Keratinocyte (primary cell): ENCODE measurements at regions not wholly inside any gene's neighbourhood (a gene's known extent, or its start where the extent isn't known, plus 50 kb on each side); places are given as distances from the start of the nearest gene placed in this dataset.
A peak's percentile ranks its signal among the peaks of the same experiment; 100 is the strongest.

Experiments used
- DNase-seq: peaks from one replicate; pipeline ENCODE4 v3.0.0-alpha.2; 2011; ENCODE audit warnings: low read depth, missing footprints, low spot score
- FAIRE-seq: peaks from 2 replicates; lab custom pipeline; 2011; peaks lifted over from hg19 to GRCh38; lab: Jason Lieb, UNC
- H2AFZ ChIP-seq: 2 replicates; pipeline ENCODE4 v1.6.0; 2012; ENCODE audit warnings: low read length, control low read depth, inconsistent platforms; ENCODE audit not compliant: control insufficient read depth
- H3K27ac ChIP-seq: 2 replicates; pipeline ENCODE4 v1.5.1; 2011; ENCODE audit warnings: low read length; ENCODE audit not compliant: control insufficient read depth, insufficient read depth
- H3K27me3 ChIP-seq: 3 replicates; pipeline ENCODE4 v1.6.0; 2011; ENCODE audit warnings: low read length; ENCODE audit not compliant: control insufficient read depth, insufficient read depth; ENCODE audit errors: extremely low read depth
- H3K36me3 ChIP-seq, 2 experiments: 2 replicates in 1 of 2; 3 replicates in 1 of 2; pipeline ENCODE4 v1.5.1; 2011; ENCODE audit warnings: low read length in 2 of 2, mild to moderate bottlenecking in 1 of 2; ENCODE audit not compliant: control insufficient read depth in 2 of 2, insufficient read depth in 2 of 2; ENCODE audit errors: extremely low read depth in 1 of 2
- H3K4me1 ChIP-seq: 3 replicates; pipeline ENCODE4 v1.5.1; 2011; ENCODE audit warnings: low read length; ENCODE audit not compliant: control insufficient read depth, insufficient read depth; ENCODE audit errors: extremely low read depth
- H3K4me2 ChIP-seq: 3 replicates; pipeline ENCODE4 v1.6.0; 2011; ENCODE audit warnings: low read depth, low read length; ENCODE audit not compliant: control insufficient read depth, insufficient read depth; ENCODE audit errors: extremely low read depth
- H3K4me3 ChIP-seq, 3 experiments: fragments of 200-600 bp in 1 of 3; sonication (generic) in 1 of 3; 2 replicates in 2 of 3; 3 replicates in 1 of 3; pipeline ENCODE4 v1.5.1; 2011 to 2016; ENCODE audit warnings: low read length in 3 of 3, mild to moderate bottlenecking in 3 of 3, control low read depth in 2 of 3, inconsistent platforms in 1 of 3, low read depth in 1 of 3, mixed read lengths in 1 of 3, mixed run types in 1 of 3, moderate library complexity in 1 of 3; ENCODE audit not compliant: control insufficient read depth in 2 of 3, insufficient read depth in 2 of 3; ENCODE audit errors: extremely low read depth in 1 of 3
- H3K79me2 ChIP-seq: 2 replicates; pipeline ENCODE4 v1.6.0; 2012; ENCODE audit warnings: low read length; ENCODE audit not compliant: control insufficient read depth, insufficient read depth
- H3K9ac ChIP-seq: 3 replicates; pipeline ENCODE4 v1.6.0; 2011; ENCODE audit warnings: low read length; ENCODE audit not compliant: control insufficient read depth, insufficient read depth; ENCODE audit errors: extremely low read depth
- H3K9me1 ChIP-seq: 3 replicates; pipeline ENCODE4 v1.6.0; 2011; ENCODE audit warnings: low read length; ENCODE audit not compliant: control insufficient read depth, insufficient read depth; ENCODE audit errors: extremely low read depth
- H3K9me3 ChIP-seq: 2 replicates; pipeline ENCODE4 v1.5.1; 2012; ENCODE audit warnings: low read depth, low read length; ENCODE audit not compliant: control insufficient read depth
- H4K20me1 ChIP-seq: 3 replicates; pipeline ENCODE4 v1.6.0; 2011; ENCODE audit warnings: low read length; ENCODE audit not compliant: control insufficient read depth, insufficient read depth; ENCODE audit errors: extremely low read depth
- EZH2 ChIP-seq: IDR thresholded peaks from one replicate; pipeline ENCODE4 v1.6.1; 2012; ENCODE audit warnings: inconsistent platforms, mild to moderate bottlenecking, low read length, moderate library complexity
- dilution Hi-C: fragments of 300-500 bp; cut with MboI; formaldehyde crosslinking; loops from one replicate; pipeline ENCODE4 v1.7.0; 2020; ENCODE audit warnings: low sequenced_read_pairs; ENCODE audit not compliant: extremely low pct_ligation_motif_present
- TF ChIP-seq, protein P1 (sequence below), 3 experiments: IDR thresholded peaks in 1 of 3; conservative IDR thresholded peaks in 1 of 3; optimal IDR thresholded peaks in 1 of 3; 2 replicates in 2 of 3; 3 replicates in 1 of 3; pipeline versions ENCODE3 to v1.5.1; 2011; ENCODE audit warnings: low read length in 3 of 3, mild to moderate bottlenecking in 3 of 3, moderate library complexity in 2 of 3, control low read depth in 1 of 3, inconsistent platforms in 1 of 3; ENCODE audit not compliant: insufficient read depth in 2 of 3; ENCODE audit errors: extremely low read depth in 1 of 3

DNA sequence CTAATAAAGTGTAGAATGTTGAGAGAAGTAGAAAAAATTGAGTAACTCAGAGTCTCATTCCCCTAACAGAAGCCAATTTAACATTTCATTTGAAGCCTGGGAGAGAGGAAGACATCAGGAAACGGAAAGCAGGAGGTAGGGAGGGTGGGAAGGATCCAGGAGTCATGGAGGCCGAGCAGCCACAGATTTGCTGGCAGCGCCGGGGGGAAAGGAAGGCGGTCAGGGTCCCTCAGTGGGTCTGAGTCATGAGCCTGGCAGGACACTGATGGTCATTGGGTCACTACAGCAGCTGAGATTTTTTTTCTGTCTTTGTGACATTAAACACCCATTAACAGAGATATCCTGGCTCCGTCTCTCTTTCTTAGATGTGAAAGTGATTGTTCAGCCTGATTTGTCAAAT lies 248.1 kb downstream of the EFNB2 start:
- peak overlapping the region; percentile 66 for H2AFZ ChIP-seq
- DNase-seq: no peak
- H3K36me3 ChIP-seq: no peaks in the 10 kb centered on the region
- TF ChIP-seq, protein P1, sequence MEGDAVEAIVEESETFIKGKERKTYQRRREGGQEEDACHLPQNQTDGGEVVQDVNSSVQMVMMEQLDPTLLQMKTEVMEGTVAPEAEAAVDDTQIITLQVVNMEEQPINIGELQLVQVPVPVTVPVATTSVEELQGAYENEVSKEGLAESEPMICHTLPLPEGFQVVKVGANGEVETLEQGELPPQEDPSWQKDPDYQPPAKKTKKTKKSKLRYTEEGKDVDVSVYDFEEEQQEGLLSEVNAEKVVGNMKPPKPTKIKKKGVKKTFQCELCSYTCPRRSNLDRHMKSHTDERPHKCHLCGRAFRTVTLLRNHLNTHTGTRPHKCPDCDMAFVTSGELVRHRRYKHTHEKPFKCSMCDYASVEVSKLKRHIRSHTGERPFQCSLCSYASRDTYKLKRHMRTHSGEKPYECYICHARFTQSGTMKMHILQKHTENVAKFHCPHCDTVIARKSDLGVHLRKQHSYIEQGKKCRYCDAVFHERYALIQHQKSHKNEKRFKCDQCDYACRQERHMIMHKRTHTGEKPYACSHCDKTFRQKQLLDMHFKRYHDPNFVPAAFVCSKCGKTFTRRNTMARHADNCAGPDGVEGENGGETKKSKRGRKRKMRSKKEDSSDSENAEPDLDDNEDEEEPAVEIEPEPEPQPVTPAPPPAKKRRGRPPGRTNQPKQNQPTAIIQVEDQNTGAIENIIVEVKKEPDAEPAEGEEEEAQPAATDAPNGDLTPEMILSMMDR (optimal IDR thresholded peaks at IDR 0.05 in 1 of 3, IDR thresholded peaks at IDR 0.05 in 1 of 3, conservative IDR thresholded peaks at IDR 0.05 in 1 of 3; ENCODE audit: extremely low read depth in 1 of 3, insufficient read depth in 2 of 3, low read length in 3 of 3): no peak
- TF ChIP-seq EZH2: no peak
- H3K27ac ChIP-seq: no peak overlapping the region
- no peaks in the 10 kb centered on the region for H3K9me1 ChIP-seq
- dilution Hi-C loops: no loop called here
- peaks cover 32% of the 10 kb centered on the region for H3K4me1 ChIP-seq
- no peaks in the 10 kb centered on the region for H3K9me3 ChIP-seq
- no peak for FAIRE-seq
- no peaks in the 10 kb centered on the region for H3K79me2 ChIP-seq
- no peaks in the 10 kb centered on the region for H3K27me3 ChIP-seq
- no peak overlapping the region for H3K9ac ChIP-seq
- no peak overlapping the region for H3K4me3 ChIP-seq
- H4K20me1 ChIP-seq: no peaks in the 10 kb centered on the region
- H3K4me2 ChIP-seq: no peak overlapping the region

DNA sequence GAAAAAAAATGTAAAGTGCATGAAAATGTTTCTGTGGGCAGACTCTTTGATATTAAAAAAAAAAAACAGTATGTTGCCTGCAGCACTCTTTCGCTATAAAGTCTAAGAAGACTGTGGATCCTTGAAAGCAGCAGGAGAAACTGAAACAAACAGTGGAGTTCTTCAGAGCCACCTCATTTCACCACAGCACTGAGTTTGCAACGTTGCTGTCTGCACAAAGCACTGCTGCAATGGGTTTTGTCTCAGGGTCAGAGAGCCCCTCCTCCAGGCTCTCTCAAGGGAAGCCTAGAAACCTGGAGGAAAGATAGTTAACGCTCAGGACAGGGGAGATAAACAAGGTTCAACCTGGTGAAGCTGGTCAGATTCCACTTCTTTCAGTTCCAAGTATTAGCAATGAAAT lies 248.7 kb downstream of the EFNB2 start:
- Histone ChIP-seq H3K9me1 (no peaks in the 10 kb centered on the region), H4K20me1 (no peaks in the 10 kb centered on the region), H3K79me2 (no peaks in the 10 kb centered on the region), H3K4me3 (peak overlapping the region in 1 of 3 experiments; percentile 33), H3K9me3 (no peaks in the 10 kb centered on the region), H3K27ac (no peak overlapping the region), H3K4me2 (peak overlapping the region; percentile 29), H3K4me1 (peaks cover 32% of the 10 kb centered on the region), H2AFZ (peak overlapping the region; percentile 66), H3K9ac (peak overlapping the region; percentile 9), H3K27me3 (no peaks in the 10 kb centered on the region), H3K36me3 (no peaks in the 10 kb centered on the region)
- FAIRE-seq (no peak), DNase-seq (no peak)
- dilution Hi-C loops: no loop called here
- TF ChIP-seq, protein P1 (optimal IDR thresholded peaks at IDR 0.05 in 1 of 3, IDR thresholded peaks at IDR 0.05 in 1 of 3, conservative IDR thresholded peaks at IDR 0.05 in 1 of 3; ENCODE audit: extremely low read depth in 1 of 3, insufficient read depth in 2 of 3, low read length in 3 of 3): no peak
- TF ChIP-seq EZH2: no peak
